ENCODE measurements at regions not wholly inside any gene's neighbourhood (a gene's known extent, or its start where the extent isn't known, plus 50 kb on each side); places are given as distances from the start of the nearest gene placed in this dataset.

GRCh38 chr2:12170121-12170520, 423.7 kb downstream of the LPIN1 start:
- 35 to 52% methylated on average over 5 of the region's 5 CpGs for whole genome bisulfite sequencing, 2 donors
- no peaks in the 10 kb centered on the region for H3K9me3 ChIP-seq
- TF ChIP-seq POLR2A (IDR thresholded peaks at IDR 0.05) (no peak), CTCF (IDR thresholded peaks at IDR 0.05) (no peak), EP300 (IDR thresholded peaks at IDR 0.05) (no peak)
- H3K27me3 ChIP-seq = no peaks in the 10 kb centered on the region
- no peaks in the 10 kb centered on the region for H3K36me3 ChIP-seq
- H3K4me1 ChIP-seq = peaks cover 0 to 39% (median 28%) of the 10 kb centered on the region in 4 donors
- no peak overlapping the region for H3K4me3 ChIP-seq
- no peak for DNase-seq (ENCODE audit: low spot score in 2 of 2)
- peak overlapping the region; percentile 5 to 87 (median 65) for H3K27ac ChIP-seq

- 92 to 96% methylated on average over 1 of the region's 1 CpG for WGBS, 2 donors
- H3K27me3 ChIP-seq = no peaks in the 10 kb centered on the region
- no peak for DNase-seq (ENCODE audit: low spot score in 2 of 2)
These were observed 427.0 kb downstream of the LPIN1 start for GRCh38 chr2:12173271-12173942.

GRCh38 chr2:12173943-12174340, 427.5 kb downstream of the LPIN1 start:
- Histone ChIP-seq H3K4me1 (peaks cover 0 to 43% (median 14%) of the 10 kb centered on the region in 4 donors), H3K27ac (no peak overlapping the region), H3K4me3 (no peak overlapping the region), H3K36me3 (no peaks in the 10 kb centered on the region), H3K27me3 (no peaks in the 10 kb centered on the region), H3K9me3 (no peaks in the 10 kb centered on the region)
- TF ChIP-seq POLR2A (IDR thresholded peaks at IDR 0.05) = no peak
- no peak for TF ChIP-seq CTCF (IDR thresholded peaks at IDR 0.05)
- no peak for TF ChIP-seq EP300 (IDR thresholded peaks at IDR 0.05)
- WGBS, 2 donors = 83 to 87% methylated on average over 2 of the region's 2 CpGs
- DNase-seq (ENCODE audit: low spot score in 2 of 2) = no peak

More at GRCh38 chr2:12173271-12173942, 427.0 kb downstream of the LPIN1 start:
- no peak overlapping the region for H3K27ac ChIP-seq
- no peaks in the 10 kb centered on the region for H3K9me3 ChIP-seq
- H3K4me3 ChIP-seq = no peak overlapping the region
- H3K4me1 ChIP-seq = peaks cover 0 to 43% (median 19%) of the 10 kb centered on the region in 4 donors
- H3K36me3 ChIP-seq = no peaks in the 10 kb centered on the region
- no peak for TF ChIP-seq EP300 (IDR thresholded peaks at IDR 0.05)
- TF ChIP-seq CTCF (IDR thresholded peaks at IDR 0.05) = no peak
- TF ChIP-seq POLR2A (IDR thresholded peaks at IDR 0.05) = no peak

- no peaks in the 10 kb centered on the region for H3K27me3 ChIP-seq
- 96 to 97% methylated on average over 2 of the region's 2 CpGs for WGBS, 2 donors
These were observed 428.9 kb downstream of the LPIN1 start for GRCh38 chr2:12175323-12175722.

More at GRCh38 chr2:12175323-12175722, 428.9 kb downstream of the LPIN1 start:
- no peaks in the 10 kb centered on the region for H3K9me3 ChIP-seq
- H3K27ac ChIP-seq = no peak overlapping the region
- H3K4me3 ChIP-seq = no peak overlapping the region
- TF ChIP-seq EP300 (IDR thresholded peaks at IDR 0.05) (no peak), CTCF (IDR thresholded peaks at IDR 0.05) (no peak), POLR2A (IDR thresholded peaks at IDR 0.05) (no peak)
- no peak for DNase-seq (ENCODE audit: low spot score in 2 of 2)
- H3K36me3 ChIP-seq = no peaks in the 10 kb centered on the region
- H3K4me1 ChIP-seq = peaks cover 0 to 29% (median 3%) of the 10 kb centered on the region in 4 donors

All from tibial nerve (tissue), 4 donors.